ENCODE measurements at regions not wholly inside any gene's neighbourhood (a gene's known extent, or its start where the extent isn't known, plus 50 kb on each side); places are given as distances from the start of the nearest gene placed in this dataset.

- no peak overlapping the region for H3K4me3 Mint-ChIP-seq
- CTCF ChIA-PET, result no interaction called here
- no peak overlapping the region for H3K27ac Mint-ChIP-seq
- TF ChIP-seq ZNF219 (CRISPR knock-in tag; IDR thresholded peaks at IDR 0.05; ENCODE audit: borderline replicate concordance) (no peak), NR2C2 (CRISPR knock-in tag; IDR thresholded peaks at IDR 0.05) (no peak), ERG (CRISPR knock-in tag; IDR thresholded peaks at IDR 0.05) (no peak)
- H3K27me3 Mint-ChIP-seq (ENCODE audit: low read depth), result no peaks in the 10 kb centered on the region; the same call in 1 of the 2 replicates
- H3K4me1 Mint-ChIP-seq, result no peaks in the 10 kb centered on the region
- H3K9me3 Mint-ChIP-seq, result peaks cover 38% of the 10 kb centered on the region
- H3K36me3 Mint-ChIP-seq, result no peaks in the 10 kb centered on the region
- no peak for ATAC-seq
- DNase-seq (ENCODE audit: low spot score), result no peak
- POLR2A ChIA-PET, result no interaction called here
These were observed 249.2 kb upstream of the PKN2 start for GRCh38 chr1:88434836-88435235.

GRCh38 chr1:88441022-88441421 lies 243.1 kb upstream of the PKN2 start:
- Mint-ChIP-seq H3K4me3 (no peak overlapping the region), H3K9me3 (peaks cover 45% of the 10 kb centered on the region), H3K27ac (no peak overlapping the region), H3K36me3 (no peaks in the 10 kb centered on the region; the same call in 1 of the 2 replicates), H3K4me1 (no peaks in the 10 kb centered on the region), H3K27me3 (ENCODE audit: low read depth) (no peaks in the 10 kb centered on the region; the same call in 1 of the 2 replicates)
- ChIA-PET POLR2A (no interaction called here), CTCF (no interaction called here)
- no peak for DNase-seq (ENCODE audit: low spot score)
- no peak for ATAC-seq
- TF ChIP-seq MYBL2 (CRISPR knock-in tag; IDR thresholded peaks at IDR 0.05) (no peak), ZNF423 (CRISPR knock-in tag; IDR thresholded peaks at IDR 0.05) (no peak), ZNF232 (CRISPR knock-in tag; IDR thresholded peaks at IDR 0.05) (no peak), CREB1 (CRISPR knock-in tag; IDR thresholded peaks at IDR 0.05) (no peak), PRDM15 (CRISPR knock-in tag; IDR thresholded peaks at IDR 0.05) (no peak), TEAD4 (CRISPR knock-in tag; IDR thresholded peaks at IDR 0.05) (no peak), NFYB (CRISPR knock-in tag; conservative IDR thresholded peaks at IDR 0.05; ENCODE audit: low read depth) (no peak), CTCF (IDR thresholded peaks at IDR 0.05) (no peak), ATF2 (CRISPR knock-in tag; IDR thresholded peaks at IDR 0.05; ENCODE audit: borderline replicate concordance, low read depth) (no peak)

GRCh38 chr1:88451856-88452255 lies 232.2 kb upstream of the PKN2 start:
- Mint-ChIP-seq H3K4me3 (no peak overlapping the region), H3K36me3 (no peaks in the 10 kb centered on the region), H3K4me1 (no peaks in the 10 kb centered on the region; the same call in 1 of the 2 replicates), H3K9me3 (no peaks in the 10 kb centered on the region), H3K27ac (no peak overlapping the region), H3K27me3 (ENCODE audit: low read depth) (no peaks in the 10 kb centered on the region)
- TF ChIP-seq ZNF512 (CRISPR knock-in tag; IDR thresholded peaks at IDR 0.05; ENCODE audit: borderline replicate concordance) (no peak), ATF6 (CRISPR knock-in tag; IDR thresholded peaks at IDR 0.05) (no peak), ZNF281 (CRISPR knock-in tag; IDR thresholded peaks at IDR 0.05) (no peak), ZBTB21 (CRISPR knock-in tag; IDR thresholded peaks at IDR 0.05; ENCODE audit: borderline replicate concordance) (no peak), ZNF416 (CRISPR knock-in tag; IDR thresholded peaks at IDR 0.05) (no peak)
- POLR2A ChIA-PET, result no interaction called here
- CTCF ChIA-PET, result no interaction called here
- DNase-seq (ENCODE audit: low spot score), result no peak
- no peak for ATAC-seq
